HCT116 (cell line): ENCODE measurements at regions not wholly inside any gene's neighbourhood (a gene's known extent, or its start where the extent isn't known, plus 50 kb on each side); places are given as distances from the start of the nearest gene placed in this dataset.

Source experiments
- ATAC-seq: fragments of 200-7000 bp; cut with Tn5 transposase; 2 replicates; pipeline ENCODE4 v1.9.1; 2020; ENCODE audit warnings: mild to moderate bottlenecking, moderate library complexity
- BruUV-seq: library from RNA; stranded (reverse); fragments of 400-500 nt; replicated peaks from 2 replicates; lab custom pipeline; 2021; lab: Mats Ljungman, UMichigan
- CTCF ChIA-PET: fragments of 300-600 bp; sonication (Branson Sonifier 250); formaldehyde crosslinking; loops from one replicate; lab custom pipeline; 2021; ENCODE audit warnings: antibody characterized with exemption; lab: Charles Lee
- POLR2A ChIA-PET: fragments of 300-600, 350-600 bp; sonication (Branson Sonifier 250); formaldehyde crosslinking; loops from one replicate; lab custom pipeline; 2021; ENCODE audit warnings: antibody characterized with exemption; lab: Charles Lee
- RAD21 ChIA-PET, 2 experiments: fragments of 300-600 bp; sonication (Branson Sonifier 250); formaldehyde crosslinking; loops; one replicate each; lab custom pipeline; 2023; ENCODE audit warnings: low total read pairs in 2 of 2; ENCODE audit not compliant: uncharacterized antibody in 2 of 2, unreplicated experiment in 2 of 2, low non-redundant PET in 1 of 2; lab: Charles Lee
- DNase-seq: peaks from one replicate; pipeline ENCODE4 v3.0.0-alpha.2; 2010; ENCODE audit warnings: low read depth, low spot score
- H2AFZ ChIP-seq: fragments of 200-600 bp; shearing (Covaris generic), sonication (generic); 2 replicates; pipeline ENCODE4 v1.6.1; 2017; ENCODE audit warnings: low read depth, mixed run types, mixed read lengths, antibody characterized with exemption, low read length; ENCODE audit not compliant: poor library complexity, severe bottlenecking
- H3K27ac ChIP-seq: 2 replicates; pipeline ENCODE4 v1.5.1; 2012; ENCODE audit warnings: low read depth, low read length
- H3K27me3 ChIP-seq: fragments of 200-600 bp; sonication (generic); 2 replicates; pipeline ENCODE4 v1.6.1; 2016; ENCODE audit warnings: mixed run types, low read length, mixed read lengths; ENCODE audit not compliant: insufficient read depth
- H3K36me3 ChIP-seq, 2 experiments: fragments of 200-500 bp in 1 of 2; fragments of 200-600 bp in 1 of 2; sonication (Bioruptor generic) in 1 of 2; sonication (generic) in 1 of 2; 2 replicates each; pipeline versions ENCODE4 v1.5.1 to v1.6.1; 2014 to 2016; ENCODE audit warnings: low read length in 2 of 2, inconsistent platforms in 1 of 2, mixed read lengths in 1 of 2, mixed run types in 1 of 2; ENCODE audit not compliant: insufficient read depth in 2 of 2, control insufficient read depth in 1 of 2
- H3K4me1 ChIP-seq, 2 experiments: fragments of 200-600 bp in 1 of 2; sonication (generic) in 1 of 2; 2 replicates each; pipeline versions ENCODE4 v1.5.1 to v1.6.1; 2012 to 2017; ENCODE audit warnings: low read length in 2 of 2, inconsistent platforms in 1 of 2, mild to moderate bottlenecking in 1 of 2, mixed read lengths in 1 of 2, mixed run types in 1 of 2, moderate library complexity in 1 of 2; ENCODE audit not compliant: insufficient read depth in 2 of 2, control insufficient read depth in 1 of 2
- H3K4me2 ChIP-seq: fragments of 200-600 bp; sonication (generic); 2 replicates; pipeline ENCODE4 v1.6.1; 2017; ENCODE audit warnings: mixed run types, low read length, mixed read lengths
- H3K4me3 ChIP-seq, 2 experiments: fragments of 200-600 bp in 1 of 2; sonication (generic) in 1 of 2; replicated peaks in 1 of 2; 2 replicates each; pipeline ENCODE4 v1.5.1; 2011 to 2016; ENCODE audit warnings: low read length in 2 of 2, control low read depth in 1 of 2, low read depth in 1 of 2, mild to moderate bottlenecking in 1 of 2, mixed read lengths in 1 of 2, mixed run types in 1 of 2
- H3K79me2 ChIP-seq: fragments of 200-600 bp; sonication (generic); 2 replicates; pipeline ENCODE4 v1.6.1; 2017; ENCODE audit warnings: mild to moderate bottlenecking, mixed run types, low read length, moderate library complexity, mixed read lengths; ENCODE audit not compliant: insufficient read depth
- H3K9ac ChIP-seq: fragments of 200-600 bp; sonication (generic); 2 replicates; pipeline ENCODE4 v1.6.1; 2016; ENCODE audit warnings: low read length, mixed read lengths
- H3K9me2 ChIP-seq: fragments of 200-600 bp; sonication (generic), shearing (Covaris generic); 2 replicates; pipeline ENCODE4 v1.6.1; 2017; ENCODE audit warnings: mixed run types, mild to moderate bottlenecking, moderate library complexity; ENCODE audit not compliant: insufficient read depth
- H3K9me3 ChIP-seq, 2 experiments: fragments of 200-500 bp in 1 of 2; fragments of 200-600 bp in 1 of 2; sonication (Bioruptor generic) in 1 of 2; sonication (generic) in 1 of 2; 2 replicates each; pipeline ENCODE4 v1.6.1; 2014 to 2017; ENCODE audit warnings: low read length in 2 of 2, mixed read lengths in 2 of 2, inconsistent platforms in 1 of 2, low read depth in 1 of 2, mild to moderate bottlenecking in 1 of 2, mixed run types in 1 of 2, moderate library complexity in 1 of 2; ENCODE audit not compliant: control insufficient read depth in 1 of 2, insufficient read depth in 1 of 2
- H4K20me1 ChIP-seq: fragments of 200-600 bp; sonication (generic), shearing (Covaris generic); 2 replicates; pipeline ENCODE4 v1.6.1; 2017; ENCODE audit warnings: mixed run types, mild to moderate bottlenecking, moderate library complexity; ENCODE audit not compliant: insufficient read depth
- CBX3 ChIP-seq: IDR thresholded peaks from 2 replicates; pipeline ENCODE4 v1.6.1; 2012; ENCODE audit warnings: low read depth
- ELF1 ChIP-seq: IDR thresholded peaks from 2 replicates; pipeline ENCODE4 v1.6.1; 2012; ENCODE audit warnings: low read depth, borderline replicate concordance
- FOSL1 ChIP-seq: IDR thresholded peaks from 2 replicates; pipeline ENCODE4 v1.6.1; 2012; ENCODE audit warnings: low read depth
- JUND ChIP-seq: IDR thresholded peaks from 2 replicates; pipeline ENCODE4 v1.6.1; 2012
- POLR2A ChIP-seq: IDR thresholded peaks from 2 replicates; pipeline ENCODE4 v1.7.0; 2011; ENCODE audit warnings: borderline replicate concordance; ENCODE audit not compliant: insufficient read depth, insufficient read length; ENCODE audit errors: extremely low read depth
- POLR2AphosphoS5 ChIP-seq: IDR thresholded peaks from 2 replicates; pipeline ENCODE4 v1.6.1; 2011; ENCODE audit warnings: mild to moderate bottlenecking, low read depth, low read length, moderate library complexity
- SP1 ChIP-seq: IDR thresholded peaks from 2 replicates; pipeline ENCODE4 v1.6.1; 2012; ENCODE audit warnings: low read depth
- TCF7L2 ChIP-seq: IDR thresholded peaks from 2 replicates; pipeline ENCODE4 v1.7.0; 2011; ENCODE audit warnings: borderline replicate concordance, inconsistent platforms; ENCODE audit not compliant: insufficient read depth, insufficient read length; ENCODE audit errors: extremely low read depth
- YY1 ChIP-seq: IDR thresholded peaks from 2 replicates; pipeline ENCODE4 v1.6.1; 2011; ENCODE audit warnings: low read length, low read depth, moderate library complexity, mild to moderate bottlenecking; ENCODE audit not compliant: insufficient replicate concordance; ENCODE audit errors: extremely low read depth
- ZFX ChIP-seq: fragments of 450-650 bp; IDR thresholded peaks from 2 replicates; pipeline ENCODE4 v1.6.1; 2017
- ZNF274 ChIP-seq: fragments of 200-500 bp; sonication (Bioruptor generic); IDR thresholded peaks from 2 replicates; pipeline ENCODE4 v1.6.1; 2014; ENCODE audit warnings: mild to moderate bottlenecking, low read depth, low read length, inconsistent platforms
- intact Hi-C: fragments of 100-400 bp; cut with micrococcal nuclease; formaldehyde crosslinking; loops from 2 replicates; pipeline ENCODE4 v1.10.0; 2022
- TF ChIP-seq, protein P1 (sequence below), 3 experiments: fragments of 200-600 bp in 1 of 3; sonication (generic) in 1 of 3; IDR thresholded peaks in 2 of 3; conservative IDR thresholded peaks in 1 of 3; 2 replicates each; pipeline ENCODE4 v1.5.1; 2012 to 2017; ENCODE audit warnings: low read depth in 2 of 3, low read length in 2 of 3, antibody characterized with exemption in 1 of 3, borderline replicate concordance in 1 of 3, control low read depth in 1 of 3, mild to moderate bottlenecking in 1 of 3, mixed read lengths in 1 of 3, mixed run types in 1 of 3, moderate library complexity in 1 of 3; ENCODE audit not compliant: insufficient read depth in 1 of 3
- TF ChIP-seq, protein P2 (sequence below): IDR thresholded peaks from 2 replicates; pipeline ENCODE4 v1.6.1; 2011; ENCODE audit warnings: mild to moderate bottlenecking, low read length, moderate library complexity; ENCODE audit not compliant: insufficient replicate concordance; ENCODE audit errors: extremely low read depth
- TF ChIP-seq, protein P3 (sequence below): IDR thresholded peaks from 2 replicates; pipeline ENCODE4 v1.6.1; 2012

DNA sequence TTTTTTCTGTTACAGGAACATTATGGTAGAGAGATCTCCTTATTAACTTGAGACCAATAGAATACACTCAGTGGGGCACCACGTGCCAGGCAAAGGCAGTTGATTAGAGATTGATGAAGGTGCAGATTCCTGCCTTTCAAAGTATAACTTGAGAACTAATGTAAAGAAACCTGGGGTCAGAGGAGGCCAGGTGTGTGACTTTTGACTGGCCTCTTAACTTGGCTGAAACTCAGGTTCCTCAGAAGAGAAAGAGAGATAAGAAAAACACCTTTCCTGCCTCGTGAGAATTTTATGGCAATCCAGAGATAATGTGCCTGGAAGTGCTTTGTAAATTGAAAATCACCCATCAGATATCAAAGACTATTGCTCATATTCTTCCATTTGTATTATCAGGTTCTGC lies 110.7 kb upstream of the GZMB start:
- RAD21 ChIA-PET = no interaction called here
- H3K27me3 ChIP-seq = no peaks in the 10 kb centered on the region
- no peak overlapping the region for H3K27ac ChIP-seq
- no peak overlapping the region for H3K4me3 ChIP-seq
- H3K4me2 ChIP-seq = no peak overlapping the region
- no TSS peak for BruUV-seq
- CTCF ChIA-PET = no interaction called here
- H2AFZ ChIP-seq = no peak overlapping the region
- intact Hi-C loops = no loop called here
- no peaks in the 10 kb centered on the region for H3K9me2 ChIP-seq
- H3K9ac ChIP-seq = no peak overlapping the region
- no peaks in the 10 kb centered on the region for H3K4me1 ChIP-seq
- no peaks in the 10 kb centered on the region for H3K79me2 ChIP-seq
- DNase-seq = no peak
- peaks cover 0 to 12% of the 10 kb centered on the region in 2 experiments; a peak in 2 of 4 replicates for H3K9me3 ChIP-seq
- POLR2A ChIA-PET = no interaction called here
- ATAC-seq = no peak
- TF ChIP-seq ZNF274 (no peak), POLR2A (no peak), POLR2AphosphoS5 (no peak), ELF1 (no peak)
- no peaks in the 10 kb centered on the region for H3K36me3 ChIP-seq
- H4K20me1 ChIP-seq = no peaks in the 10 kb centered on the region

DNA sequence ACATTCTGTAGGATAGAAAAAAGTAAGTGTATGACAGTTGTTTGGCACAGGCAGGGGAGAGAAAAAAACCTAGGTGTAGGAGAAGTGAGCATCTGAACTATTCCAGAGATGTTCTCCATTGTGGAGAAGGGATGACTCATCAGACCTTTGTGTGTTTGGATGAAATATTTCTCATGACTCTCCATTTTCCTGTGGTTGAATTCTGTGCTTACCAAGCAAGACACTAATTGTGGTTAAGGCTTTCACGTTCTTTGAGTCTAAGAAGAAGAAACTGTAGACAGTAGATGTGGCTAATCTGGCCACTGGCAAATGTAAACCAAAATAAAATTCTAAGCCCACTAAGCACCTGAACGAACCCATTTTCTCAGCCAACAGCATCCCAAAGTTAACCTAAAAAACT lies 107.9 kb upstream of the GZMB start:
- BruUV-seq = no TSS peak
- Histone ChIP-seq H3K36me3 (no peaks in the 10 kb centered on the region), H3K9ac (no peak overlapping the region), H3K9me3 (peaks cover 0 to 8% of the 10 kb centered on the region in 2 experiments; a peak in 2 of 4 replicates), H2AFZ (no peak overlapping the region), H3K9me2 (no peaks in the 10 kb centered on the region), H3K79me2 (no peaks in the 10 kb centered on the region), H3K4me3 (no peak overlapping the region), H4K20me1 (no peaks in the 10 kb centered on the region), H3K27ac (no peak overlapping the region), H3K4me2 (no peak overlapping the region), H3K27me3 (no peaks in the 10 kb centered on the region), H3K4me1 (no peaks in the 10 kb centered on the region)
- POLR2A ChIA-PET = no interaction called here
- CTCF ChIA-PET = no interaction called here
- DNase-seq (no peak), ATAC-seq (no peak)
- intact Hi-C loops = no loop called here
- RAD21 ChIA-PET = no interaction called here
- TF ChIP-seq POLR2A (no peak), ZNF274 (no peak), FOSL1 (no peak), POLR2AphosphoS5 (no peak), TCF7L2 (no peak), ELF1 (no peak), SP1 (no peak), CBX3 (no peak), YY1 (no peak), ZFX (no peak), JUND (no peak)
- TF ChIP-seq, protein P1, sequence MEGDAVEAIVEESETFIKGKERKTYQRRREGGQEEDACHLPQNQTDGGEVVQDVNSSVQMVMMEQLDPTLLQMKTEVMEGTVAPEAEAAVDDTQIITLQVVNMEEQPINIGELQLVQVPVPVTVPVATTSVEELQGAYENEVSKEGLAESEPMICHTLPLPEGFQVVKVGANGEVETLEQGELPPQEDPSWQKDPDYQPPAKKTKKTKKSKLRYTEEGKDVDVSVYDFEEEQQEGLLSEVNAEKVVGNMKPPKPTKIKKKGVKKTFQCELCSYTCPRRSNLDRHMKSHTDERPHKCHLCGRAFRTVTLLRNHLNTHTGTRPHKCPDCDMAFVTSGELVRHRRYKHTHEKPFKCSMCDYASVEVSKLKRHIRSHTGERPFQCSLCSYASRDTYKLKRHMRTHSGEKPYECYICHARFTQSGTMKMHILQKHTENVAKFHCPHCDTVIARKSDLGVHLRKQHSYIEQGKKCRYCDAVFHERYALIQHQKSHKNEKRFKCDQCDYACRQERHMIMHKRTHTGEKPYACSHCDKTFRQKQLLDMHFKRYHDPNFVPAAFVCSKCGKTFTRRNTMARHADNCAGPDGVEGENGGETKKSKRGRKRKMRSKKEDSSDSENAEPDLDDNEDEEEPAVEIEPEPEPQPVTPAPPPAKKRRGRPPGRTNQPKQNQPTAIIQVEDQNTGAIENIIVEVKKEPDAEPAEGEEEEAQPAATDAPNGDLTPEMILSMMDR (IDR thresholded peaks at IDR 0.05 in 2 of 3, conservative IDR thresholded peaks at IDR 0.05 in 1 of 3; ENCODE audit: borderline replicate concordance in 1 of 3, insufficient read depth in 1 of 3, low read depth in 2 of 3, low read length in 2 of 3) = no peak
- TF ChIP-seq, protein P2, sequence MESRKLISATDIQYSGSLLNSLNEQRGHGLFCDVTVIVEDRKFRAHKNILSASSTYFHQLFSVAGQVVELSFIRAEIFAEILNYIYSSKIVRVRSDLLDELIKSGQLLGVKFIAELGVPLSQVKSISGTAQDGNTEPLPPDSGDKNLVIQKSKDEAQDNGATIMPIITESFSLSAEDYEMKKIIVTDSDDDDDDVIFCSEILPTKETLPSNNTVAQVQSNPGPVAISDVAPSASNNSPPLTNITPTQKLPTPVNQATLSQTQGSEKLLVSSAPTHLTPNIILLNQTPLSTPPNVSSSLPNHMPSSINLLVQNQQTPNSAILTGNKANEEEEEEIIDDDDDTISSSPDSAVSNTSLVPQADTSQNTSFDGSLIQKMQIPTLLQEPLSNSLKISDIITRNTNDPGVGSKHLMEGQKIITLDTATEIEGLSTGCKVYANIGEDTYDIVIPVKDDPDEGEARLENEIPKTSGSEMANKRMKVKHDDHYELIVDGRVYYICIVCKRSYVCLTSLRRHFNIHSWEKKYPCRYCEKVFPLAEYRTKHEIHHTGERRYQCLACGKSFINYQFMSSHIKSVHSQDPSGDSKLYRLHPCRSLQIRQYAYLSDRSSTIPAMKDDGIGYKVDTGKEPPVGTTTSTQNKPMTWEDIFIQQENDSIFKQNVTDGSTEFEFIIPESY = no peak
- TF ChIP-seq, protein P3, sequence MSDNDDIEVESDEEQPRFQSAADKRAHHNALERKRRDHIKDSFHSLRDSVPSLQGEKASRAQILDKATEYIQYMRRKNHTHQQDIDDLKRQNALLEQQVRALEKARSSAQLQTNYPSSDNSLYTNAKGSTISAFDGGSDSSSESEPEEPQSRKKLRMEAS = no peak
